ENCODE measurements at regions not wholly inside any gene's neighbourhood (a gene's known extent, or its start where the extent isn't known, plus 50 kb on each side); places are given as distances from the start of the nearest gene placed in this dataset.
"Not testable (repeated sequence)": the region's sequence is repeated elsewhere in the genome, so short reads cannot be mapped to it uniquely, and the experiment has no call there.

GRCh38 chr5:9725265-9725664, 95.1 kb upstream of the TAS2R1 start:
- DNase-seq = not testable (repeated sequence)

- no peak for DNase-seq
Measured at GRCh38 chr5:9724707-9725106, 94.6 kb upstream of the TAS2R1 start.

GRCh38 chr5:9722601-9723180, 92.5 kb upstream of the TAS2R1 start:
- DNase-seq = no peak

GRCh38 chr5:9721161-9721560, 91.0 kb upstream of the TAS2R1 start:
- DNase-seq = no peak

- no peak for DNase-seq
Measured at GRCh38 chr5:9720361-9720760, 90.2 kb upstream of the TAS2R1 start.

- no peak for DNase-seq
Measured at GRCh38 chr5:9716838-9717281, 86.7 kb upstream of the TAS2R1 start.

- no peak for DNase-seq
Measured at GRCh38 chr5:9715891-9716335, 85.8 kb upstream of the TAS2R1 start.

- DNase-seq = no peak
Measured at GRCh38 chr5:9713959-9714586, 83.9 kb upstream of the TAS2R1 start.

- no peak for DNase-seq
Measured at GRCh38 chr5:9713356-9713755, 83.2 kb upstream of the TAS2R1 start.

- no peak for DNase-seq
Measured at GRCh38 chr5:9712911-9713310, 82.8 kb upstream of the TAS2R1 start.

GRCh38 chr5:9712506-9712905, 82.4 kb upstream of the TAS2R1 start:
- no peak for DNase-seq

GRCh38 chr5:9710069-9710468, 79.9 kb upstream of the TAS2R1 start:
- DNase-seq = no peak

GRCh38 chr5:9707732-9708462, 77.7 kb upstream of the TAS2R1 start:
- no peak for DNase-seq

- DNase-seq = no peak
Measured at GRCh38 chr5:9699681-9700080, 69.5 kb upstream of the TAS2R1 start.

GRCh38 chr5:9698841-9699240, 68.7 kb upstream of the TAS2R1 start:
- DNase-seq = no peak

GRCh38 chr5:9698125-9698826, 68.1 kb upstream of the TAS2R1 start:
- DNase-seq = no peak

GRCh38 chr5:9692576-9692975, 62.4 kb upstream of the TAS2R1 start:
- DNase-seq = no peak

- no peak for DNase-seq
Measured at GRCh38 chr5:9691261-9691660, 61.1 kb upstream of the TAS2R1 start.

- DNase-seq = no peak
Measured at GRCh38 chr5:9690751-9691150, 60.6 kb upstream of the TAS2R1 start.

GRCh38 chr5:9686216-9686615, 56.1 kb upstream of the TAS2R1 start:
- no peak for DNase-seq

GRCh38 chr5:9681706-9682105, 51.6 kb upstream of the TAS2R1 start:
- DNase-seq = no peak
